HEK293T (cell line): ENCODE measurements at regions not wholly inside any gene's neighbourhood (a gene's known extent, or its start where the extent isn't known, plus 50 kb on each side); places are given as distances from the start of the nearest gene placed in this dataset.

Source experiments
- ARNT ChIP-seq: fragments of 450-650 bp; IDR thresholded peaks from 2 replicates; pipeline ENCODE4 v1.6.1; 2017; ENCODE audit warnings: mild to moderate bottlenecking
- BHLHE40 ChIP-seq: fragments of 450-650 bp; IDR thresholded peaks from 2 replicates; pipeline ENCODE4 v1.6.1; 2016; ENCODE audit warnings: mild to moderate bottlenecking, moderate library complexity, borderline replicate concordance
- CTBP1 ChIP-seq: fragments of 450-650 bp; IDR thresholded peaks from 2 replicates; pipeline ENCODE4 v1.6.1; 2016; ENCODE audit warnings: borderline replicate concordance
- ELF4 ChIP-seq: fragments of 450-650 bp; IDR thresholded peaks from 2 replicates; pipeline ENCODE4 v1.6.1; 2017; ENCODE audit warnings: antibody characterized with exemption
- FOXK2 ChIP-seq: fragments of 450-650 bp; IDR thresholded peaks from 2 replicates; pipeline ENCODE4 v1.6.1; 2016; ENCODE audit warnings: mild to moderate bottlenecking
- FOXM1 ChIP-seq: fragments of 450-650 bp; IDR thresholded peaks from 2 replicates; pipeline ENCODE4 v1.6.1; 2017; ENCODE audit warnings: mild to moderate bottlenecking, borderline replicate concordance
- HDGF ChIP-seq: fragments of 450-650 bp; IDR thresholded peaks from 2 replicates; pipeline ENCODE4 v1.6.1; 2017; ENCODE audit warnings: antibody characterized with exemption, borderline replicate concordance
- L3MBTL2 ChIP-seq: fragments of 450-650 bp; conservative IDR thresholded peaks from 2 replicates; pipeline ENCODE4 v1.6.1; 2016; ENCODE audit warnings: mild to moderate bottlenecking
- LEF1 ChIP-seq: fragments of 450-650 bp; IDR thresholded peaks from 2 replicates; pipeline ENCODE4 v1.6.1; 2017; ENCODE audit warnings: mild to moderate bottlenecking, borderline replicate concordance
- PKNOX1 ChIP-seq: fragments of 450-650 bp; IDR thresholded peaks from 2 replicates; pipeline ENCODE4 v1.6.1; 2016
- SP1 ChIP-seq: fragments of 450-650 bp; IDR thresholded peaks from 2 replicates; pipeline ENCODE4 v1.6.1; 2017
- SUZ12 ChIP-seq: fragments of 450-650 bp; IDR thresholded peaks from 2 replicates; pipeline ENCODE4 v1.6.1; 2016; ENCODE audit warnings: mild to moderate bottlenecking
- TARDBP ChIP-seq: fragments of 450-650 bp; IDR thresholded peaks from 2 replicates; pipeline ENCODE4 v1.6.1; 2016
- ZNF384 ChIP-seq: fragments of 450-650 bp; IDR thresholded peaks from 2 replicates; pipeline ENCODE4 v1.6.1; 2016

DNA sequence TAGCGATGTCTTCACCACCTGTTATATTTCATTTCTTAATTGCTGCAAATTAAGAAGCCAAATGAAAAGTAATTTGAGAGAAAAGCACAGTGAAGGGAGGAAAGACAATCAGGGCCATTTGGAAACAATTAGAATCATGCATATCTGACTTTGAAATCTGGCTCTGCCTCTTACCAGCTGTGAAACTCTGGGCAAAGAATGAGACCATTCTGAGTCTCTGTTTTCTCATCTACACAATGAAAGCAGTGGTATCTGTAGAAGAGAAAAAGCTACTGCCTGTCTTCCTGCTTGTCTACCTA, 334.5 kb upstream of the CYRIA start:
- no peak for TF ChIP-seq L3MBTL2
- no peak for TF ChIP-seq SUZ12
- TF ChIP-seq HDGF = no peak
- no peak for TF ChIP-seq LEF1
- no peak for TF ChIP-seq FOXK2
- no peak for TF ChIP-seq BHLHE40
- no peak for TF ChIP-seq TARDBP
- no peak for TF ChIP-seq ELF4
- no peak for TF ChIP-seq FOXM1
- TF ChIP-seq PKNOX1 = no peak
- TF ChIP-seq ZNF384 = no peak
- TF ChIP-seq SP1 = no peak
- no peak for TF ChIP-seq ARNT
- TF ChIP-seq CTBP1 = no peak
